Lung (tissue), 11 donors: ENCODE measurements at regions not wholly inside any gene's neighbourhood (a gene's known extent, or its start where the extent isn't known, plus 50 kb on each side); places are given as distances from the start of the nearest gene placed in this dataset.

Experiments used
- ATAC-seq: fragments of 200-7000 bp; cut with Tn5 transposase; one replicate; pipeline ENCODE4 v1.9.1; 2020; ENCODE audit warnings: moderate number of reproducible peaks; ENCODE audit not compliant: insufficient read depth, low FRiP score
- DNase-seq, 3 donors: peaks; one replicate each; pipeline ENCODE4 v3.0.0-alpha.2; 2013 to 2017
- H3K27ac ChIP-seq, 2 donors: one replicate each; pipeline ENCODE4 v1.5.1; 2013; ENCODE audit warnings: mild to moderate bottlenecking in 2 of 2, moderate library complexity in 2 of 2, control low read depth in 1 of 2, inconsistent platforms in 1 of 2, low read depth in 1 of 2, low read length in 1 of 2
- H3K27me3 ChIP-seq, 3 donors: one replicate each; pipeline ENCODE4 v1.5.1; 2013; ENCODE audit warnings: low read length in 2 of 3; ENCODE audit not compliant: control insufficient read depth in 3 of 3, insufficient read depth in 3 of 3
- H3K36me3 ChIP-seq, 4 donors: one replicate each; pipeline ENCODE4 v1.5.1; 2013; ENCODE audit warnings: low read length in 4 of 4, mild to moderate bottlenecking in 1 of 4, moderate library complexity in 1 of 4; ENCODE audit not compliant: control insufficient read depth in 4 of 4, insufficient read depth in 4 of 4
- H3K4me1 ChIP-seq, 5 donors: one replicate each; pipeline ENCODE4 v1.5.1; 2013; ENCODE audit warnings: low read length in 5 of 5, mild to moderate bottlenecking in 2 of 5, moderate library complexity in 1 of 5; ENCODE audit not compliant: control insufficient read depth in 5 of 5, insufficient read depth in 5 of 5
- H3K4me3 ChIP-seq: one replicate; pipeline ENCODE4 v1.5.1; 2013; ENCODE audit warnings: mild to moderate bottlenecking, control low read depth, moderate library complexity
- H3K9ac ChIP-seq, 2 donors: one replicate each; pipeline ENCODE4 v1.5.1; 2013; ENCODE audit warnings: low read length in 2 of 2, control low read depth in 1 of 2; ENCODE audit not compliant: insufficient read depth in 1 of 2
- H3K9me3 ChIP-seq, 4 donors: one replicate each; pipeline ENCODE4 v1.5.1; 2013; ENCODE audit warnings: low read length in 3 of 4, mild to moderate bottlenecking in 1 of 4, moderate library complexity in 1 of 4; ENCODE audit not compliant: control insufficient read depth in 4 of 4, insufficient read depth in 3 of 4
- CTCF ChIP-seq: IDR thresholded peaks from 2 replicates; pipeline ENCODE4 v1.5.1; 2012; ENCODE audit warnings: mild to moderate bottlenecking; ENCODE audit errors: control extremely low read depth, extremely low read depth
- WGBS, 2 donors: extraction: QIAGEN DNeasy Blood & Tissue Kit; methylation state at CpG; one replicate each; pipeline ENCODE4 v1.1.7; 2013; 5-methylcytosine and 5-hydroxymethylcytosine counted together
- donor health status: control.
- donor health status: control.
- donor health status: Bipolar disorder and iron deficiency.
- donor health status: healthy.
- donor health status: DM: yes; HTN: yes; CAD: no.

- Histone ChIP-seq H3K36me3 (no peaks in the 10 kb centered on the region), H3K27ac (no peak overlapping the region), H3K4me3 (no peak overlapping the region), H3K27me3 (peaks cover 0 to 2% (median 0%) of the 10 kb centered on the region in 3 donors), H3K9me3 (no peaks in the 10 kb centered on the region), H3K9ac (no peak overlapping the region), H3K4me1 (no peaks in the 10 kb centered on the region)
- ATAC-seq: no peak
- TF ChIP-seq CTCF: no peak
- WGBS, 2 donors: 70 to 84% methylated on average over 8 of the region's 8 CpGs
- no peak for DNase-seq
Measured at GRCh38 chr9:78448960-78449673, 152.2 kb downstream of the PSAT1 start.

GRCh38 chr9:78453450-78453849 lies 156.5 kb downstream of the PSAT1 start:
- H3K36me3 ChIP-seq: no peaks in the 10 kb centered on the region
- TF ChIP-seq CTCF: no peak
- no peak overlapping the region for H3K27ac ChIP-seq
- no peaks in the 10 kb centered on the region for H3K4me1 ChIP-seq
- H3K4me3 ChIP-seq: no peak overlapping the region
- DNase-seq (no peak), ATAC-seq (no peak)
- 92 to 97% methylated on average over 7 of the region's 7 CpGs for WGBS, 2 donors
- no peaks in the 10 kb centered on the region for H3K27me3 ChIP-seq
- H3K9me3 ChIP-seq: no peaks in the 10 kb centered on the region
- H3K9ac ChIP-seq: no peak overlapping the region

GRCh38 chr9:78462611-78463010 lies 165.7 kb downstream of the PSAT1 start:
- TF ChIP-seq CTCF: no peak
- peaks cover 0 to 5% (median 0%) of the 10 kb centered on the region in 4 donors for H3K9me3 ChIP-seq
- H3K27me3 ChIP-seq: no peaks in the 10 kb centered on the region
- WGBS, 2 donors: 74 to 80% methylated on average over 2 of the region's 2 CpGs
- no peak for DNase-seq
- H3K36me3 ChIP-seq: no peaks in the 10 kb centered on the region
- H3K4me1 ChIP-seq: no peaks in the 10 kb centered on the region
- no peak overlapping the region for H3K4me3 ChIP-seq
- no peak overlapping the region for H3K9ac ChIP-seq
- H3K27ac ChIP-seq: no peak overlapping the region
- no peak for ATAC-seq

- TF ChIP-seq CTCF: no peak
- no peak for ATAC-seq
- peaks cover 0 to 5% (median 0%) of the 10 kb centered on the region in 4 donors for H3K9me3 ChIP-seq
- H3K27ac ChIP-seq: no peak overlapping the region
- no peak overlapping the region for H3K9ac ChIP-seq
- 79 to 94% methylated on average over 3 of the region's 3 CpGs for WGBS, 2 donors
- DNase-seq: no peak
- no peaks in the 10 kb centered on the region for H3K27me3 ChIP-seq
- no peak overlapping the region for H3K4me3 ChIP-seq
- no peaks in the 10 kb centered on the region for H3K36me3 ChIP-seq
- no peaks in the 10 kb centered on the region for H3K4me1 ChIP-seq
Measured at GRCh38 chr9:78463750-78464149, 166.8 kb downstream of the PSAT1 start.
